HG03520 (cell line): ENCODE measurements at regions not wholly inside any gene's neighbourhood (a gene's known extent, or its start where the extent isn't known, plus 50 kb on each side); places are given as distances from the start of the nearest gene placed in this dataset.

Source experiments
- ATAC-seq: cut with Tn5 transposase; IDR thresholded peaks from one replicate; pipeline ENCODE4 v1.9.1; 2021; ENCODE audit warnings: mild to moderate bottlenecking, moderate library complexity; ENCODE audit not compliant: unreplicated experiment

DNA sequence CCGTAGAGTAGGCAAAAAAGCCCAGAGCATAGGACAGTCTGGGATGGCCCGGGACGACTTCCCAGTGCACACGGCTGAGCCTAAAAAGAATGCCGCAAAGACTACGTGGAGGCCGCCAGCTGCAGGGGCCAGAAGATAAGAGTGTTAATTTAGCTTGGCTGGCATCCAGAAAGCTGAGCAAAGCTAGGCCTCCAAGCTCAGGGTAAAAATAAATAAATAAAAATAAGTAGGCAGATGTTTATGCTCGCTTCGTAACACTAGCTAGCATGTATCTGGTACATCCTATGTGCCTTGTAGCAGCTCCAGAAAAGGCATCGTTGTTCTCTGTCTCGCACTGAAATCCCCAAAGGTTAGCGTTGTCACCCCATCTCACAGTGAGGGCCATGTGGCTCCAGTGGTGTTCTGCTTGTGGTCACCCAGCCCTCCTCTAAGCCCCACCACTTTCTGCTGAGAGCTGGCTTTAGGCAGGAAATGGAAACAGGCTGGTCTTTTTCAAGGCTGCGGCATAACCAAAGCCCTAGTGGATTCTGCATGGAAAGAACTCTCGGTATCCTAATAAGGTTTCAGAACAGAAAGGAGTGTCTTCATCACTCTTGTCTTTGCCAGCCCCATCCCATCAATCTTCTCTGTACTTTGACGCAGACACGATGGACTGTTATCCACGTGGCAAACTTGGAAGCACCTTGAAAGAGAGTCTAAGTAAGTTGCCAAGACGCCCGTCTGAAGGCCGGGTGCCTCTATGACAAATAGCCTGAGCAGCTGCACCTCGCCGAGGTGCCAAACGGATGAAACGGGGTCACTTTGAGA lies 58.1 kb upstream of the MEF2A start:
- peak; percentile 23 for ATAC-seq

DNA sequence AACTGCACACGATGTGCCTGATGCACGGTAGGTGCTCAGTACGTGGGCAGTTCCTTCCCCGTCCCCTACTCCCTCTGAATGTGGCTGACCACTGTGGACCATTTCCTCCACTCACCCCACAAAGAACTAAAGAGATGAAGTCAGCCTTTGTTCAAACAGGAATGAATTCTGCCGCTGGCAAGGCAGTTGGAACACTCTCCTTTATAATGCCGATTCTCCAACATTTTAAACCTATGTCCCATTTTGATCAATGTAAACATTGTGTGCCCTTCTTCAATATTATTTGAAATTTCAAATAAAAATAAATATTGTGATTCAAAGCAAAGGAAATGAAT lies 57.5 kb upstream of the MEF2A start:
- ATAC-seq = no peak

GRCh38 chr15:99508852-99509251 lies 56.9 kb upstream of the MEF2A start:
- ATAC-seq = no peak

DNA sequence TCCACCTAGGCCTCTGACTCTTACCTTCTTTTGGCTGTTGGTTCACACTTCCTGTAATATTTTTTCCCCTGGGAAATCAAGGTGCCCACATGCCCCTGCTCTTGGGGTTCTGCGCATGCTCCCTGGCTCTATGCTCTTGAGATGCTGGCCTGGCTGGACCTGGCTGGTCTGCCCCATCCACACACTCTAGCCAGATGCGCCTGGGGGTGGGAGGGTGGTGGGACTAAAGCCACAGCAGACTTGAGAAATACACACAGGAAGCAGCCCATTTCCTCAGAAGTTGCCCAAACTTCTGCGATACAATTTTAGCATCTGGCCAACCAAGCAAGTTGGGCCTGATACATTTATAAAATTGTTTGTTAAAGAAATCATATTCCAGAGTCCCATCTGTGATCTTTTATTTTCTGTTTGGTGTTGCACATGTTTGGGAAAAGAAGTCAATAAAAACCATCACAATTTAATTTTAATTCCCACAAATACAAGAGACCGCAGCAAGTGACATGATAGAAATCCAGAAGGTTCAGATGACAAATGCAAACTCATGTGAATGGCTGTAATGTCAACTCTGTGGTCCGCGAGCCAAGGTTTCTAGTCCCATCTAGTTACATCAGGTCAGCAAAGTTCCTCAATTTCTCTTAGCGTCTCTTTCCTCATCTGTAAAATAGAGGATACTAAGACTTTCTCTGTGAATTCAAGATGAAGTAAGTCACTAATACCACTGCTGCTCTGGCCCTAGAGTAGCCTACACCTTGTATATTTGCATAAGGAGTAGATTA lies 55.9 kb upstream of the MEF2A start:
- no peak for ATAC-seq

DNA sequence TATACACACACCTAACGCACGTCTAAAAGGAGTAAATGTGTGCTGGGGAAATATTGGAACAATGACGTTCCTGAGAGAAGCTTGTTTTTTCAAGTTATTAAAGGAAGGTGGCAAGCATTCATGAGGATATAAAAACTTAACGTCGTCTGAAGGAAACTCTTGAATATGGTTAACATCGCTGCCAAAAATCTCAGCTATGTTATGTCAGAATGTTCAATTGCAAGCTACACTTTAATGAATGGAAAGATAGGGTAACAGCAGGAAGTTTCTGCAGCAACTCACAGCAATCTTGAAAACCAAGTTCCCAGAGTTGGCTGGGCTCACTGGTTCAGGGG lies 54.3 kb upstream of the MEF2A start:
- no peak for ATAC-seq

GRCh38 chr15:99511866-99512661 lies 53.7 kb upstream of the MEF2A start:
- peak; percentile 63 for ATAC-seq

GRCh38 chr15:99514306-99514705 lies 51.5 kb upstream of the MEF2A start:
- ATAC-seq = no peak
